Stimulated activated memory B cell treated with anti-CD40 and anti-IgM and Interleukin-4, amounts not matched to agents 10 μg/mL and 1 μg/mL and 100 μg/mL, for 72 hours (primary cell): ENCODE measurements at regions not wholly inside any gene's neighbourhood (a gene's known extent, or its start where the extent isn't known, plus 50 kb on each side); places are given as distances from the start of the nearest gene placed in this dataset.

Source experiments
- ATAC-seq: fragments of 150-1000 bp; cut with Tn5 transposase; 2 replicates; pipeline ENCODE4 v1.10.0; 2021
- H3K27ac Mint-ChIP-seq: one replicate; pipeline ENCODE4 v1.8.0; 2022; ENCODE audit warnings: mild to moderate bottlenecking, mixed read lengths
- H3K27me3 Mint-ChIP-seq: one replicate; pipeline ENCODE4 v1.8.0; 2022; ENCODE audit warnings: mixed read lengths
- H3K36me3 Mint-ChIP-seq: one replicate; pipeline ENCODE4 v1.8.0; 2022; ENCODE audit warnings: mixed read lengths
- H3K4me1 Mint-ChIP-seq: one replicate; pipeline ENCODE4 v1.8.0; 2022; ENCODE audit warnings: mixed read lengths
- H3K4me3 Mint-ChIP-seq: one replicate; pipeline ENCODE4 v1.8.0; 2022; ENCODE audit warnings: mild to moderate bottlenecking, moderate library complexity, mixed read lengths
- H3K9me3 Mint-ChIP-seq: one replicate; pipeline ENCODE4 v1.8.0; 2022; ENCODE audit warnings: mixed read lengths

DNA sequence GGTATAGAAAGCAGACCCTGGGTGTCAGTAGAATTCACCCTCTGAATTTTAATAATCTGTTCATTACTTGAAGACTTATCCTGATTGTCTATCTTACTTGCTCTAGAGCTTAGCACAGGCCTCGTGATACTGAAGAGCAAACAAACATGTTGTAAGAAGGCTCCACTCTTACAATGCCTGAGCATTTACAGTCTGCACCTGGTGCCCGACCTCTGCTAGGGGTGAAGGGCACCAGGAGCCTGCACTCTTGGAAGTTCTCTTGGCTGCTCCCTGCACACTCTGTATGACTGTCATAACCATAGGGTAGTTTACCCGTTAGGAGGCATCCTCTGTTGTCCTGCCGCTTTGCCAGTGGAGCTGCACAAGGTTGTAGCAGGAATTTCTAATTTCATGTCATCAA is 91.3 kb upstream of the NPY start:
- Mint-ChIP-seq H3K36me3 (no peaks in the 10 kb centered on the region), H3K4me3 (no peak overlapping the region), H3K9me3 (peaks cover 2% of the 10 kb centered on the region), H3K4me1 (no peaks in the 10 kb centered on the region), H3K27ac (no peak overlapping the region), H3K27me3 (peaks cover 41% of the 10 kb centered on the region)
- no peak for ATAC-seq

DNA sequence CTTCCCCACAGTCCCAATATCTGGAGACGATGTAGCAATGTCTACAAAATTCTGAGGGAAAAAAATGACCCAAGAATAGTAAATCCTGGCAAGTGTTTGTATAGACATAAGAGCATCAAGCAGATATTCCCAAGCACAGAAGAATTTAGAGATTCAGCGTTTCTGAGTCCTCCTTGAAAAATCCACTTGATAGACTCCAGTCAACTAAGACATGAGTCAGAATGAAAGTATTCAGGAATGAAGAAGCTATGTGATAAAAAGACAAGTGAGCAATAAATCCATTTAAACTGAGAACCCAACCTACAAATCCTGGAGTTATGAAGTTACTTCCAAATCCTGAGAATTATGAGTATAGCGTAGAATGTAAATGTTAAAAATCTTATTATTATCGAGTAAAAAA is 86.1 kb upstream of the NPY start:
- peaks cover 13% of the 10 kb centered on the region for H3K27me3 Mint-ChIP-seq
- H3K9me3 Mint-ChIP-seq, result no peaks in the 10 kb centered on the region
- no peak overlapping the region for H3K4me3 Mint-ChIP-seq
- no peak overlapping the region for H3K27ac Mint-ChIP-seq
- H3K36me3 Mint-ChIP-seq, result no peaks in the 10 kb centered on the region
- H3K4me1 Mint-ChIP-seq, result no peaks in the 10 kb centered on the region
- ATAC-seq, result no peak

GRCh38 chr7:24199978-24200377 is 84.0 kb upstream of the NPY start:
- no peak for ATAC-seq
- no peaks in the 10 kb centered on the region for H3K4me1 Mint-ChIP-seq
- H3K9me3 Mint-ChIP-seq, result no peaks in the 10 kb centered on the region
- H3K36me3 Mint-ChIP-seq, result no peaks in the 10 kb centered on the region
- peaks cover 11% of the 10 kb centered on the region for H3K27me3 Mint-ChIP-seq
- no peak overlapping the region for H3K4me3 Mint-ChIP-seq
- H3K27ac Mint-ChIP-seq, result no peak overlapping the region

DNA sequence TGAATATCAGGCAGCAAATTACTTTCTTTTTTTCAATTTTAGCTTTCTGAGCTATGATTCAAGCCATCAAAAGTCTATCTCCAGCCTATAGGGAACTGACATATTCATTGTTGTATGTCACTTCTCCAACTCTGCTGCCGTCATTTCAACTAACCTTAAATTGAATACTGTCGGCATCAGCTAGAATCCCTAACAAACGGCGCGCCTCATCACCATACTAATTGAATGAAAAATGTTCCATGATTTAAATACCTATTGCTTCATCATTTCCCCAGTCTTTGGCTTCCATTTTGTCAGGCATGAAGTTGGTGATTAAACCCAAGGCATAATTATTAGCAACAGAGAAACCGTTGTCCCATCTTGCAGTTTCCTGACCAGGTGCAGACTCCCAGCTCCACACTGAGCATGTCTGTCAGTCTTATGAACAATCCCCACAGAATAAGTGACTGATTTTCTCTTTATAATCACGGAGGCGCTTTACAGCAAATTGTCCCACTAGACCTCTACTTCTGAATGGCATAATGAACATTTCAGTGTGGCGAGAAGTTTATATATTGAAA is 83.5 kb upstream of the NPY start:
- ATAC-seq, result no peak
- no peak overlapping the region for H3K27ac Mint-ChIP-seq
- H3K4me3 Mint-ChIP-seq, result no peak overlapping the region
- H3K9me3 Mint-ChIP-seq, result no peaks in the 10 kb centered on the region
- no peaks in the 10 kb centered on the region for H3K4me1 Mint-ChIP-seq
- peaks cover 11% of the 10 kb centered on the region for H3K27me3 Mint-ChIP-seq
- H3K36me3 Mint-ChIP-seq, result no peaks in the 10 kb centered on the region

DNA sequence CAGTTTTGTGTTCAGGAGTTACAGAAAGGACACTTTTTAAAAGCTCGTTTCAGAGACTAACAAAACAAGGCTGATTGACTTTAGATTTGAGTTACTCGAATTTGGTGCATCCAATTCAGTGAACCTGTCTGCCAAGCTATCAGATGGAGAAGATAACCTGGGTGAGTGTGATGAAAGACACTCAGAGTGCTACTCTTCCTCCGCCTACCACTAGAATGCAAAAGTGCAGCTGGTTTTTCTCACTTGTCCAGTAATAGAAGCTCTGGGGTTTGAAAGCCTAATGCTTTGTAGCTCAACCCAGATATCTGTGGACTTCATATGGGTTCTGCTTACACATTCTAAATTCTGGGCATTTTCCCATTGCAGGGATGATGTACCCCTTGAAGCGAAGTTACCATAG is 82.8 kb upstream of the NPY start:
- ATAC-seq, result no peak
- Mint-ChIP-seq H3K4me3 (no peak overlapping the region), H3K27me3 (peaks cover 4% of the 10 kb centered on the region), H3K36me3 (no peaks in the 10 kb centered on the region), H3K9me3 (no peaks in the 10 kb centered on the region), H3K27ac (no peak overlapping the region), H3K4me1 (no peaks in the 10 kb centered on the region)

- H3K27ac Mint-ChIP-seq, result no peak overlapping the region
- H3K4me3 Mint-ChIP-seq, result no peak overlapping the region
- no peak for ATAC-seq
- H3K4me1 Mint-ChIP-seq, result no peaks in the 10 kb centered on the region
- no peaks in the 10 kb centered on the region for H3K36me3 Mint-ChIP-seq
- no peaks in the 10 kb centered on the region for H3K9me3 Mint-ChIP-seq
- H3K27me3 Mint-ChIP-seq, result no peaks in the 10 kb centered on the region
These were observed 71.9 kb upstream of the NPY start for GRCh38 chr7:24212073-24212472.

DNA sequence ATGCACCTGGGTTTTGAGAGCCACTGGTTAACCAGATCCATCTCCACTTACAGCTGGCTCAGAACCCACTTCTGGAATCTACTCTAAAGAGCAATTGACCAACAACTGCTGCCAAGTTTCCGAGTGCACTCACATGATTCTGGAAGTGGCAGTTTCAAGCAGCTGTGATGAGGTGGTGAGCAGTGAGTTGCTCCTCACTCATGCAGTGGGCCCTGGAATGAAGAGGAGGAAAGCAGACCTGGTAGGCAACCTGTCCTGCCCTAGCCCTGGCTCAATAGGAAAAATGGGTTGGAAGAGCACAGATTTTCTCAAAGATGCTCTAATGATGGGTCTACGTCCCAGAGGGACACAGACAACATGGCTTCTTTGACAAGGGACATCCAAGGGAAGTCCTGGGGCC is 70.7 kb upstream of the NPY start:
- Mint-ChIP-seq H3K4me3 (no peak overlapping the region), H3K9me3 (no peaks in the 10 kb centered on the region), H3K27me3 (no peaks in the 10 kb centered on the region), H3K27ac (no peak overlapping the region), H3K4me1 (no peaks in the 10 kb centered on the region), H3K36me3 (no peaks in the 10 kb centered on the region)
- no peak for ATAC-seq

DNA sequence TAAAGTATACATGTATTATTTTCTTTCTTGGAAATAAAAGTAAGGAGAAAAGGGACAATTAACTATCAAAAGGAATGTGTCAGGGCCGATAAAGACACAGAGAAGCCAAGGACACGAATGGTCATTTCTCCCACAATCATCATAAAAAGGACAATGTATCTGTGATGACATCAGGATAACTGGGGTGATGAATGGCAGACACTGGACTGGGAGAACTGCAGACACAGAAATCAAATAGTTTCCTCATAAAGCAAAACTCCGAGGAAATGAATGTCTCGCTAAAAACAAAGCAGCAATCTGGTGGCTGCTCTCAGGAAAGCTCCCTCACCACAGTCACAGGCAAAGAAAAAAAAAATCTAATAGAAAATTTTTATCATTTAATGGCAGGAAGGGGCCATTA is 69.3 kb upstream of the NPY start:
- ATAC-seq, result no peak
- Mint-ChIP-seq H3K27me3 (peaks cover 1% of the 10 kb centered on the region), H3K9me3 (no peaks in the 10 kb centered on the region), H3K36me3 (no peaks in the 10 kb centered on the region), H3K27ac (no peak overlapping the region), H3K4me3 (no peak overlapping the region), H3K4me1 (no peaks in the 10 kb centered on the region)

- no peak for ATAC-seq
- peaks cover 10% of the 10 kb centered on the region for H3K27me3 Mint-ChIP-seq
- H3K36me3 Mint-ChIP-seq, result no peaks in the 10 kb centered on the region
- no peak overlapping the region for H3K27ac Mint-ChIP-seq
- no peak overlapping the region for H3K4me3 Mint-ChIP-seq
- no peaks in the 10 kb centered on the region for H3K9me3 Mint-ChIP-seq
- no peaks in the 10 kb centered on the region for H3K4me1 Mint-ChIP-seq
These were observed 67.3 kb upstream of the NPY start for GRCh38 chr7:24216576-24217125.

GRCh38 chr7:24221500-24221899 is 62.5 kb upstream of the NPY start:
- no peak for ATAC-seq
- H3K27ac Mint-ChIP-seq, result no peak overlapping the region
- no peaks in the 10 kb centered on the region for H3K9me3 Mint-ChIP-seq

GRCh38 chr7:24227068-24227467 is 56.9 kb upstream of the NPY start:
- H3K36me3 Mint-ChIP-seq, result peaks cover 5% of the 10 kb centered on the region
- ATAC-seq, result peak; percentile 52
- H3K4me3 Mint-ChIP-seq, result no peak overlapping the region
- no peaks in the 10 kb centered on the region for H3K9me3 Mint-ChIP-seq
- H3K27ac Mint-ChIP-seq, result peak overlapping the region; percentile 5
- peaks cover 7% of the 10 kb centered on the region for H3K27me3 Mint-ChIP-seq
- peaks cover 19% of the 10 kb centered on the region for H3K4me1 Mint-ChIP-seq

More at GRCh38 chr7:24221500-24221899, 62.5 kb upstream of the NPY start:
- Mint-ChIP-seq H3K36me3 (peaks cover 5% of the 10 kb centered on the region), H3K4me1 (peaks cover under 1% of the 10 kb centered on the region), H3K27me3 (peaks cover 17% of the 10 kb centered on the region), H3K4me3 (no peak overlapping the region)

DNA sequence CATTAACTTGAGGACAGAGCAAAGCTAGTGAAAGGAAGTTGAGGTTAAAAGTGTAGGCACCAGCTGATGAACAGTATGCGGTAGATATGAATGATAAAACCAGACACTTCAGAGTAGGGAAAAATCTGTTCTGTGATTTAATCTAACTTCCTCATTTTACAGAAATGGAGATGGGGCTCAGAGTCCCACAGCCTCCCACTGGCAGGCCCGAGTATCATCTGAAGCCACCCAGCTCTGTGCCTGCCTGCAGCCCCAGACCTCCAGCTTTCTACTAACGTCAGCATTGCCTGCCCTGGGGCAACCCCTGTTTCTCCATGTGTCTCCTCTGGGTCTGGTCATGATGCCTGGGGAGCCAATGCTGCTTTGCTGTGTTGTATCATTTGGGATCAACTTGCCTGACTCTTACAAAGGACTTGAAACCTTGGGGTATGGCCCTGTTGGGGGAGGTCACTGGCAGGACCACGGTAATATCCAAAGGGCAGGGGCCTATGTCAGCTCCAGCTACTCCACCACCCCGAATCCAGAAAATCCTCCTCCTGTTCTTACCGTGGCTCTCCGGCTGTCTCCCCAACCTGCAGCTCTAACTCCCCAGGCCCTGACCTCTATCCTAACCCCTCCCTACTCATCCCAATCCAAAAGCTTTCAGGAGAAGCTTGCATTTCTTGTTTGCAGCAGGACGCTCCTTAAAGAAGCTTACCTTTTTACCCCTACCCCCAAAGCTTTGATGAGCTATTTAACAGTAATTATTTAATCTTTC is 56.2 kb upstream of the NPY start:
- peak; percentile 96 for ATAC-seq
- Mint-ChIP-seq H3K27ac (peak overlapping the region; percentile 5), H3K4me3 (no peak overlapping the region), H3K27me3 (peaks cover 4% of the 10 kb centered on the region), H3K36me3 (peaks cover 5% of the 10 kb centered on the region), H3K9me3 (no peaks in the 10 kb centered on the region), H3K4me1 (peaks cover 19% of the 10 kb centered on the region)

- Mint-ChIP-seq H3K36me3 (no peaks in the 10 kb centered on the region), H3K4me1 (peaks cover 19% of the 10 kb centered on the region), H3K27me3 (no peaks in the 10 kb centered on the region), H3K27ac (no peak overlapping the region), H3K4me3 (no peak overlapping the region), H3K9me3 (no peaks in the 10 kb centered on the region)
- no peak for ATAC-seq
These were observed 54.3 kb upstream of the NPY start for GRCh38 chr7:24229481-24230226.

GRCh38 chr7:24231493-24231892 is 52.5 kb upstream of the NPY start:
- Mint-ChIP-seq H3K36me3 (no peaks in the 10 kb centered on the region), H3K9me3 (no peaks in the 10 kb centered on the region), H3K4me3 (no peak overlapping the region), H3K4me1 (peaks cover 19% of the 10 kb centered on the region), H3K27me3 (no peaks in the 10 kb centered on the region), H3K27ac (no peak overlapping the region)
- ATAC-seq, result no peak

DNA sequence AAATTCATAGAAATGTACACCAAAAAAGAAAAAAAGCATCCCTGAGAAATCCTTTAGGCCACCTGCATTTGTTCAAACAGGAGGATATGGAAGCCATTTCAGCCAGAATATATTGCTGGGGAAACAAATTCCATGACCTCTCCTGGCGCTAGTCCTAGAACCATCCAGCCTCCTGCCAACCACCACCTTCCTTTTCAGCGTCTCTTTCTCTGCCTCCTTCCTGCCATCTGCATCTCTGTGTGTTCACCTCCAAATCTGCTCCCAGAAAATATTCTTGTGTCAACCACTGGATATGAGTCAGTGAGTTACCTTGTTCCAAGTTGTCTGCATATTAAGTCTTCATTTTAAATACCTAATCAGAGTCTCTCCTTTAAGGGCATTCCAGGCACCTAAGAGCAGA is 50.6 kb upstream of the NPY start:
- H3K4me1 Mint-ChIP-seq, result no peaks in the 10 kb centered on the region
- H3K27ac Mint-ChIP-seq, result no peak overlapping the region
- H3K9me3 Mint-ChIP-seq, result no peaks in the 10 kb centered on the region
- no peaks in the 10 kb centered on the region for H3K36me3 Mint-ChIP-seq
- H3K27me3 Mint-ChIP-seq, result no peaks in the 10 kb centered on the region
- ATAC-seq, result no peak
- H3K4me3 Mint-ChIP-seq, result no peak overlapping the region
